Type B pancreatic cell (in vitro differentiated cells): ENCODE measurements at regions not wholly inside any gene's neighbourhood (a gene's known extent, or its start where the extent isn't known, plus 50 kb on each side); places are given as distances from the start of the nearest gene placed in this dataset.
A peak's percentile ranks its signal among the peaks of the same experiment; 100 is the strongest.

Source experiments
- DNase-seq: peaks from one replicate; pipeline ENCODE4 v3.0.0; 2021; ENCODE audit warnings: mixed read lengths; ENCODE audit not compliant: unreplicated experiment; ENCODE audit errors: extremely low spot score
- H3K27ac Mint-ChIP-seq: 2 replicates; pipeline ENCODE4 v1.8.0; 2021; ENCODE audit warnings: mild to moderate bottlenecking, mixed read lengths
- H3K27me3 Mint-ChIP-seq: 2 replicates; pipeline ENCODE4 v1.8.0; 2021; ENCODE audit warnings: mixed read lengths
- H3K36me3 Mint-ChIP-seq: 2 replicates; pipeline ENCODE4 v1.8.0; 2021; ENCODE audit warnings: mixed read lengths
- H3K4me1 Mint-ChIP-seq: one replicate; pipeline ENCODE4 v1.8.0; 2021; ENCODE audit warnings: mixed read lengths; ENCODE audit not compliant: unreplicated experiment
- H3K4me3 Mint-ChIP-seq: 2 replicates; pipeline ENCODE4 v1.8.0; 2021; ENCODE audit warnings: mild to moderate bottlenecking, mixed read lengths
- H3K9me3 Mint-ChIP-seq: 2 replicates; pipeline ENCODE4 v1.8.0; 2021; ENCODE audit warnings: mixed read lengths
- TF ChIP-seq, protein P1 (sequence below): fragments of 200-600 bp; sonication (generic); conservative IDR thresholded peaks from 2 replicates; pipeline ENCODE4 v1.5.0; 2021; ENCODE audit warnings: antibody characterized with exemption, mild to moderate bottlenecking

DNA sequence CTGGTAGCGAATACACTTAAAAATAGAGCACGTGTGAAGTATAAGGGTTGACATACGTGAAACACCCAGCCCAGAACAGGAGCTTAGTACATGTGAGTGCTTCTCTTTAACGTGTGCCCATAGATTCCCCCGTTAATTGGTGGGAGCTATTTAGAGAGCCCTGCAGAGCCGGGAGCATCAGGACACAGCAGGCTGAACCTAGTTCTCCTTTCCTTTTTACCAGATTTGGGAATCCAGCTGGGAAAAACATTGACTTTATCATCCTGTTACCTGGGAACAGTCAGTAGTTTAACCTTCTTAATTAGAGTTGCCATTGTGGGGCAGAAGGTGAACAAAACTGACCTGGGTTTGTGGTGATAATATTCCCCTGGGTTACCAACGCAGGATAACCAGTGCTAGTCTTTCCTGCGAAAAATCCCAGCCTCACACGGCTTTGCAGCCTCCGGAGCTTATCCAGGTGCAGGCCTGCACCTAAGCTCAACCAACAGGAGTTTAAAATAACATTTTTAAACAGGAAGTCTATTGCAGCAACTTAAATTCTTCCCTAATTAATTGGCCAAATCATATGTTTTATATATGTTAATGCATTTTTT lies 78.1 kb upstream of the SPTBN1 start:
- Mint-ChIP-seq H3K27me3 (no peaks in the 10 kb centered on the region), H3K36me3 (peaks cover 3% of the 10 kb centered on the region), H3K9me3 (peaks cover 4% of the 10 kb centered on the region), H3K27ac (no peak overlapping the region), H3K4me1 (peaks cover 24% of the 10 kb centered on the region), H3K4me3 (no peak overlapping the region)
- no peak for DNase-seq
- TF ChIP-seq, protein P1, sequence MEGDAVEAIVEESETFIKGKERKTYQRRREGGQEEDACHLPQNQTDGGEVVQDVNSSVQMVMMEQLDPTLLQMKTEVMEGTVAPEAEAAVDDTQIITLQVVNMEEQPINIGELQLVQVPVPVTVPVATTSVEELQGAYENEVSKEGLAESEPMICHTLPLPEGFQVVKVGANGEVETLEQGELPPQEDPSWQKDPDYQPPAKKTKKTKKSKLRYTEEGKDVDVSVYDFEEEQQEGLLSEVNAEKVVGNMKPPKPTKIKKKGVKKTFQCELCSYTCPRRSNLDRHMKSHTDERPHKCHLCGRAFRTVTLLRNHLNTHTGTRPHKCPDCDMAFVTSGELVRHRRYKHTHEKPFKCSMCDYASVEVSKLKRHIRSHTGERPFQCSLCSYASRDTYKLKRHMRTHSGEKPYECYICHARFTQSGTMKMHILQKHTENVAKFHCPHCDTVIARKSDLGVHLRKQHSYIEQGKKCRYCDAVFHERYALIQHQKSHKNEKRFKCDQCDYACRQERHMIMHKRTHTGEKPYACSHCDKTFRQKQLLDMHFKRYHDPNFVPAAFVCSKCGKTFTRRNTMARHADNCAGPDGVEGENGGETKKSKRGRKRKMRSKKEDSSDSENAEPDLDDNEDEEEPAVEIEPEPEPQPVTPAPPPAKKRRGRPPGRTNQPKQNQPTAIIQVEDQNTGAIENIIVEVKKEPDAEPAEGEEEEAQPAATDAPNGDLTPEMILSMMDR = no peak

DNA sequence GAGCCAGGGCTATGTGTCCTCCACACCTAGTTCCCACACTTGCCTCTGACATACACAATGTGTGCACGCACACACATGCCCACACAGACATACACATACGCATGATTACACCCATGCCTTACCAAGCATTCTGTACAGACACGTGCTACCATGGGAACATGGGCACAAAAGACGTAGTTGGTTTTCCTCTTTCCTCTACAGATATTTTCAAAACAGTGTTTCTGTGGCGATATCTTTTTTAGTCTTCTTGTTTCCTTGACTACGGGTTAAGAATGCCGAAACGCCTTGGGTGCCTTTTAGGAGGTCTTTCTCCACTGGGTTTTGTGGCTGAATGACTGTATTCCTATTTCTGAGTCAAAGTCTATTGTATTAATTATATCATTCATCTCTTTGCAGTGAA lies 75.5 kb upstream of the SPTBN1 start:
- Mint-ChIP-seq H3K27me3 (no peaks in the 10 kb centered on the region), H3K27ac (no peak overlapping the region), H3K36me3 (no peaks in the 10 kb centered on the region), H3K4me1 (peaks cover 22% of the 10 kb centered on the region), H3K9me3 (no peaks in the 10 kb centered on the region), H3K4me3 (peak overlapping the region; percentile 42)
- no peak for DNase-seq
- TF ChIP-seq, protein P1 = no peak

DNA sequence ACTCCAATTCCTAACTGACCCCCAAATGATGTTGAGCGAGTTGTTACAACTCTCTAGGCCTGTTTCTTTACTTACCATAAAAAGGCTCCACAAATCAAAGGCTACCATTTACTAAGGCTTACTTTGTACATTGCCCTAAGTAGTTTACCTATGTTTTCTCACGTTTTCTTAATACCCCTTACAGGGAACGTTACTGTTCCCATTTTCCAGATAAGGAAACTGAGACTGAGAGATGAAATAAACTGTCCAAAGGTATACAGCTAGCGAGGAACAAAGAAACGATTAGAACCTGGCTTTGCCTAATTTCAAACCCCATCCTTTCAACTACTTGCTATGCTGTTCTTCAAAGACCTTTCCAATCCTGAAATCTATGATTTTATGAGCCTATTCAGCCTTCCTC lies 74.8 kb upstream of the SPTBN1 start:
- TF ChIP-seq, protein P1 = no peak

DNA sequence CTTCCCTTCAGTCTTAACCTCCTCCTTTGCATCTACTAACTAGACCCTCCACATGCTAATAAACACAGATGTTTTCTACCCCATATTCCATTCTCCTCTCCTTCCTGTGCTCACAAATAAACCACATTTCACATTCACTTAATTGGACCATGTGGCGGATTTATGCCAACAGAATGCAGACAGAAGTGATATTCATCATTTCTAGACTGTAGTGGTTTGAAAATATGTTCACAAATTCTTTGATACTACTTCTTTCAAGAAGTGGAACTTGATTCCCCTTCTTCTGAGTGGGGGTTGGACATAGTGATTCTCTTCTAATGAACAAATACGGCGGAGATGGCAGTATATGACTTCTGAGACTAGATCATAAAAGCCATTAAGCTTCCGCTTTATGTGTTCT lies 73.5 kb upstream of the SPTBN1 start:
- H3K4me1 Mint-ChIP-seq = peaks cover 23% of the 10 kb centered on the region

More for the DNA sequence above, 74.8 kb upstream of the SPTBN1 start:
- Mint-ChIP-seq H3K4me1 (peaks cover 22% of the 10 kb centered on the region), H3K4me3 (no peak overlapping the region), H3K27me3 (no peaks in the 10 kb centered on the region), H3K27ac (no peak overlapping the region), H3K36me3 (no peaks in the 10 kb centered on the region), H3K9me3 (no peaks in the 10 kb centered on the region)
- no peak for DNase-seq

DNA sequence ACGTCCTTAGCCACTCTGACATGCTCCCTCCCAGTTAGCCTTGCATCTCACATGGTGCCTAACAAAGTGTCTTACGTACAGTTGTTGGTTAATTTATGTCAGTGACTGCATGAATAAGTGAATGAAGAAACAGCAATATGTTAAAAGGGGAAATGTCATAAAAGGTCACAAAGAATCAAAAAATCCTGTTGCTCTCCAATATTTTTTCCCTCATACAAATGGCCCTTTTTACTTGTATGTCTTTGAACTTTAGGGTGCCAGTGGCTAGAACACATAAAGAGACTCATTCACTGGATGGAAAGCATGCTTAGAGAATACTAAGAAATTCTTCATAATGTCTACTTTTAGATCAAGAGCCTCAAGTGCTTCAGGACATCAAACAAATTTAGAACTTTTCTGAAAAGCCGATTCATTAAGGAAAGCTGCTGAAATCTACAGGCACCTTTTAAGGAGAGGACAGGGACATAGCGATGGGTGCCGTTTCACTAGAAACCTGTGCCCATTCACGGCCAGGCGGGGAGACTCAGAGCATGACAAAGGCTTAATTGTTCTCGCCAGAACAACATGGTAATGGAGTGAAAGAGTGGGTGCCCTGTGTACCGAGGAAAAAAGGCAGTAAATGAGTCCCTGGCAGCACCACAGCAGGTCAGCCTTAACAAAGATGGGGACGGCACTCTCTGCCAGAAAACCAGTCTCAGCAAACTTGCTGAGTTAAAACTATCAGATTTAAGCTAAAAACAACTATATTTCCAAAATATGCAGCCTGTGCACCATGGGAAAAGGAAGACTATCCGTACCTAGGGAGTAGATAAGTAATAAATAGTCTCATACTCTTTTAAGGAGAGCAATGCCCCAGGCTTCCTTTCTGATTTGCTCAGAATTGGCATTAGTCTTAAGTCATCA lies 71.6 kb upstream of the SPTBN1 start:
- peaks cover 28% of the 10 kb centered on the region for H3K4me1 Mint-ChIP-seq
- no peak overlapping the region for H3K27ac Mint-ChIP-seq
- no peaks in the 10 kb centered on the region for H3K36me3 Mint-ChIP-seq
- TF ChIP-seq, protein P1 = no peak
- H3K27me3 Mint-ChIP-seq = no peaks in the 10 kb centered on the region
- H3K4me3 Mint-ChIP-seq = no peak overlapping the region
- no peak for DNase-seq
- H3K9me3 Mint-ChIP-seq = no peaks in the 10 kb centered on the region

More for the DNA sequence above, 73.5 kb upstream of the SPTBN1 start:
- Mint-ChIP-seq H3K27ac (no peak overlapping the region), H3K4me3 (no peak overlapping the region), H3K9me3 (no peaks in the 10 kb centered on the region), H3K36me3 (no peaks in the 10 kb centered on the region), H3K27me3 (no peaks in the 10 kb centered on the region)
- TF ChIP-seq, protein P1 = no peak
- no peak for DNase-seq
